GM19239 (cell line): ENCODE measurements at regions not wholly inside any gene's neighbourhood (a gene's known extent, or its start where the extent isn't known, plus 50 kb on each side); places are given as distances from the start of the nearest gene placed in this dataset.

Source experiments
- DNase-seq: peaks from one replicate; pipeline ENCODE4 v3.0.0; 2011; ENCODE audit warnings: low spot score; ENCODE audit not compliant: insufficient read length
- FAIRE-seq: peaks from 2 replicates; lab custom pipeline; 2011; peaks lifted over from hg19 to GRCh38; lab: Jason Lieb, UNC

- FAIRE-seq, result no peak
- no peak for DNase-seq
Measured at GRCh38 chr1:98251497-98251896, 330.7 kb upstream of the DPYD start.

GRCh38 chr1:98232678-98233077 lies 311.8 kb upstream of the DPYD start:
- FAIRE-seq (no peak), DNase-seq (no peak)

- no peak for FAIRE-seq
Measured at GRCh38 chr1:98222706-98223105, 301.9 kb upstream of the DPYD start.

GRCh38 chr1:98221923-98222322 lies 301.1 kb upstream of the DPYD start:
- FAIRE-seq (no peak), DNase-seq (no peak)

More at GRCh38 chr1:98222706-98223105, 301.9 kb upstream of the DPYD start:
- DNase-seq, result no peak

- FAIRE-seq, result no peak
Measured at GRCh38 chr1:98217601-98218000, 296.8 kb upstream of the DPYD start.

GRCh38 chr1:98216304-98216703 lies 295.5 kb upstream of the DPYD start:
- DNase-seq (no peak), FAIRE-seq (no peak)

More at GRCh38 chr1:98217601-98218000, 296.8 kb upstream of the DPYD start:
- no peak for DNase-seq

- no peak for DNase-seq
- no peak for FAIRE-seq
Measured at GRCh38 chr1:98211271-98211845, 290.5 kb upstream of the DPYD start.

- FAIRE-seq (no peak), DNase-seq (no peak)
Measured at GRCh38 chr1:98210563-98210962, 289.7 kb upstream of the DPYD start.

- FAIRE-seq (no peak), DNase-seq (no peak)
Measured at GRCh38 chr1:98210064-98210463, 289.2 kb upstream of the DPYD start.

- DNase-seq (no peak), FAIRE-seq (no peak)
Measured at GRCh38 chr1:98205291-98206017, 284.6 kb upstream of the DPYD start.

GRCh38 chr1:98203466-98203865 lies 282.6 kb upstream of the DPYD start:
- FAIRE-seq (no peak), DNase-seq (no peak)

GRCh38 chr1:98201666-98202081 lies 280.8 kb upstream of the DPYD start:
- no peak for FAIRE-seq
- DNase-seq, result no peak

- DNase-seq (no peak), FAIRE-seq (no peak)
Measured at GRCh38 chr1:98197356-98197755, 276.5 kb upstream of the DPYD start.

GRCh38 chr1:98196012-98196411 lies 275.2 kb upstream of the DPYD start:
- DNase-seq (no peak), FAIRE-seq (no peak)

- FAIRE-seq (no peak), DNase-seq (no peak)
Measured at GRCh38 chr1:98188774-98189173, 267.9 kb upstream of the DPYD start.

GRCh38 chr1:98184856-98185255 lies 264.0 kb upstream of the DPYD start:
- FAIRE-seq, result no peak

GRCh38 chr1:98181036-98181764 lies 260.4 kb upstream of the DPYD start:
- FAIRE-seq (no peak), DNase-seq (no peak)

More at GRCh38 chr1:98184856-98185255, 264.0 kb upstream of the DPYD start:
- DNase-seq, result no peak

- DNase-seq, result no peak
Measured at GRCh38 chr1:98179151-98179773, 258.4 kb upstream of the DPYD start.

GRCh38 chr1:98177751-98178150 lies 256.9 kb upstream of the DPYD start:
- FAIRE-seq (no peak), DNase-seq (no peak)

More at GRCh38 chr1:98179151-98179773, 258.4 kb upstream of the DPYD start:
- FAIRE-seq, result no peak

- DNase-seq, result no peak
- no peak for FAIRE-seq
Measured at GRCh38 chr1:98176936-98177335, 256.1 kb upstream of the DPYD start.

- FAIRE-seq (no peak), DNase-seq (no peak)
Measured at GRCh38 chr1:98176414-98176813, 255.6 kb upstream of the DPYD start.
